Stimulated activated CD8-positive, alpha-beta memory T cell treated with anti-CD3 and anti-CD28 coated beads, Interleukin-12 subunit alpha, Interleukin-12 subunit beta, amount 100 ng/mL, for 24 hours (primary cell): ENCODE measurements at regions not wholly inside any gene's neighbourhood (a gene's known extent, or its start where the extent isn't known, plus 50 kb on each side); places are given as distances from the start of the nearest gene placed in this dataset.
A peak's percentile ranks its signal among the peaks of the same experiment; 100 is the strongest.
"Not testable (repeated sequence)": the region's sequence is repeated elsewhere in the genome, so short reads cannot be mapped to it uniquely, and the experiment has no call there.

Experiments
- DNase-seq: peaks from one replicate; pipeline ENCODE4 v3.0.0-alpha.2; 2020; ENCODE audit errors: extremely low read depth

DNA sequence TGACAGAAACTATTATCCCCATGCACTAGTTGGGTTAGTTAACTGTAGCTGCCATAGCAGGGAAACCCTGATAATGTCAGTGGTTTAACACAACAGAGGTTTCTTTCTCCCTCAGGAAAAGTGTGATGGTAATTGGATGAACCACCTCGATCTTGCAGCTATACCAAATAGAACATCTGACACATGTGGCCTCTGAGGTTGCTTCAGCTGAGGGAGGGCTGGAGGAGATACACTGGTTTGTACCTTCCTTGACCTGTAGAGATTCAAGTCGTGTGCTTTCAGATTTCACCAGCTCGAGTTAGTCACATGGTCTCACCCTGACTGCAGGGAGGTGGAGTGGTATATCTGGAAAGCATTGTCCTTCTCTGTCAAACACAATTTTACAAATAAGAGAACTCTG lies 147.2 kb upstream of the SFRP2 start:
- no peak for DNase-seq

DNA sequence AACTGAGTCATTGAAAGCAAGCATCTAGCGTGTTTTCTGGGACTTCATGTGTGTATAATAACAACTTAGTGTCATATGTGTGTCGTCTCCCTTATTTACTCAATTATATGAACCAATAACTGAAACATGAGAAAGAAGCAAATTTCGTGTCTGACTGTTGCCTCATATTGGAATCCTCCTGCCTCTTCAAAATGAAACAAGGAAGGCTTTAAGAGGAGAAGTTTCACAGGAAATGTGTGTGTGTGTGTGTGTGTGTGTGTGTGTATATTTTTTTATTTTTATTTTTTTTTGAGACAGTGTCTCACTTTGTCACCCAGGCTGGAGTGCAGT lies 145.8 kb upstream of the SFRP2 start:
- DNase-seq: no peak

DNA sequence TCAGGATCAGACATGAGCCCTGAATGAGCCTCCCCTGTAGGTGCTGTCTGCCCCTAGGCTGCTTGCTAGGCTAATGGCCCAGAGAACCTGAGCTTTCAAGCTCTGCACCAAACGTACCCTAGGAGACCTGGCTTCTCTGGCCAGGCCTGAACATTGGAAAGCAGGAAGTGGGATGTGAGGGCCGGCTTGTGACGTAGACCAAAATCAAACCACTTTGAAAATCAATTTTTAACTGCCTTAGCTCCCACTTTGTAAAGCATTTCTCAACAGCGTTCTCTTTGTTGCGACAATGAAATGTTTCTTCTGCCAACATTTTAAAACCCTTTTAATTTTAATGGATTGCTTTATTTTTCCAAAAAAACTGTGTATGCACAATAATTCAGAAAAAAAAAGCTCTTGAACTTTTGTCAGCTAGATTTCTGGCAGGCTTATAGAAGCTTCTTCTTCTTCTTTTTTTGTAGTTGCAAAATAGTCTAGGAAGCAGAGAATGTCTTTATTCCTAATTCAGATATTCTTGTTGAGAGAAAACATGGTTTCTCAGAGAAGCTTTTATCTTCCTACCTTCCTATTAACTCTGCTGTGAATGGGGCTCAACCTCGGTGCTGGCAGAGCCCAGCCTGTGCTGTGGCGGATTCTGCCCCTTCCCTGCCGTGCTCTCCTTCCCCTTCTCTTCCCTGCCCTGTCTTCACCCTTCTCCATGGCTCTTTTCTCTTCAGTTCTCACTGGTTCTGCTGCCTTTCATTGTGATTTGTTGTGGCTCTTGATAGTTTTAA lies 145.2 kb upstream of the SFRP2 start:
- DNase-seq: no peak

DNA sequence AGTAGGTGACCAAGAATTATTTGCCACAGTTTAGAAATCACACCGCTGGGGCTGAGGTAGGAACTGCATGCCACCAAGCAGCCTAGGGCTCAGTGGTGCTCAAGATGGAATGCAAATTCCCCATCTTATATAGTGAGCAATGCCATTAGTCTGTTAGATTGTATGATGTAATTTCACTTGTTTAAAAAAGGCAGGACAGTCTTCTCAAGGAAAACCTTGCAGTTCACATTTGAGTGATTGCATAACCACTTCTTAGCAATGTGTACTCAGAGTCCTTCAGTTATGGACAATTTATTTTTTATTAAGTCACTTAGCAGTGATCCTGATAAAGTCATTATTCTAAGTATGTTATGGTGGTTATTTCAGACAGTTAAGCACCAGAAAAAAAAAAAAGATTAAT lies 142.9 kb upstream of the SFRP2 start:
- no peak for DNase-seq

- no peak for DNase-seq
Measured at GRCh38 chr4:153929675-153930074, 140.8 kb upstream of the SFRP2 start.

DNA sequence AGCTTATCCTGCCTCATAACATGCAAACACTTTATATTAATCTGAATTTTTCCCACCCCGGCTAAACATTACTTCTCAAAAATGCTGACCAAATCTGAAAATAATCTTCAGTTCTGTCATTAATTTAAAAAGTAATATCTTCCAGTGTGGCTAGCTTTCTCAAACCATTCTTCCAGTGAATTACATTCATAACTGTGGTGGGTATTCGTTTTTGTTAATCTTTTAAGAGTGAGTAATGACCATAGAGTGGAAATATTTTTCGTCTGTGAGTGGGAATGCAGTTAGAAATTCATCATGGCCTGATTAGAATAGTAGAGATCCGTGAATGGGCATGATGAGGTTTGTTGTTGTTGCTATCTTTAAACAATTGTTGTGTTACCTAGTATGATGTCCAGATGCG lies 138.6 kb upstream of the SFRP2 start:
- no peak for DNase-seq

- DNase-seq: no peak
Measured at GRCh38 chr4:153922148-153922547, 133.3 kb upstream of the SFRP2 start.

- DNase-seq: no peak
Measured at GRCh38 chr4:153919667-153920066, 130.8 kb upstream of the SFRP2 start.

DNA sequence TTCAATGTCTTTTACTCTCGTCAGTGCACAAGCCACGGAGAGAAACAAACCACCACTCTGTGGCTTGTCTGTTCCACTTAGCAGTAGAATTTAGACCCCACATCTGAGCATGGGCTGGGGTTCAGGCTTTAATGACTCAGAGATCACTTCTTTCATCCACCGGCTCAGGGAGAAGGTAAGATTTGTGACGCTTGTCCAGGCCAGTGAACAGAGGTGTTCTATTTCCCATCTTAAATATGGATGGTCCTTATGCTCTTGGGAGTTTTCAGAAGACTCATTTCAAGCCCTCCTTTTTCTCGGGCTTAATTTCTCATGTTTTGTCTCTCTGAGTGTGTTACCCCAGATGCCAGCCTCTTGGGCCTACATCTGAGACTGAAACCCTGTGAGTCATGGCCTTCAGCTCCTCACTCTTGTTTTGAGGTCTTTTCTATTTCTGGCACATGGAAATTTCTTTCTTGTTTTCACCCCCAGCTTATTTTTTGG lies 127.4 kb upstream of the SFRP2 start:
- DNase-seq: peak; percentile 15

DNA sequence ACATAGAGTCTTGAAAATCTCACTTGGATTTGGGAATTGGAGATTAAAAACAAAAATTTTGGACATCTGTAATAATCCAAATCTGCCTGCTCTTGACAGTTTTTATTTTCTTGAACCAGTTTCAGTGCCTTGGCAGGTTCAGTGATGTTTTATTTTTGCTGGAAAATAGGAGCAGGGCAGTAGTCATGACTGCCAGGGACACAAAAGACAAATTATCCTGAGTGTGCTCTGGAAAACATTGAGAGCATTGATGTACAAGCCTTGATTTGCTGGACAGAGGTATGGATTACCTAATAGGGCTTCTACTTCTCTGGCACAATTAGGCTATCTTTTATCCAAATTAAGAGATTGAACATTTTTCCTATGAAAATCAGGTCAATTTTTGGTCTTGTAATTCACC lies 123.4 kb upstream of the SFRP2 start:
- no peak for DNase-seq

DNA sequence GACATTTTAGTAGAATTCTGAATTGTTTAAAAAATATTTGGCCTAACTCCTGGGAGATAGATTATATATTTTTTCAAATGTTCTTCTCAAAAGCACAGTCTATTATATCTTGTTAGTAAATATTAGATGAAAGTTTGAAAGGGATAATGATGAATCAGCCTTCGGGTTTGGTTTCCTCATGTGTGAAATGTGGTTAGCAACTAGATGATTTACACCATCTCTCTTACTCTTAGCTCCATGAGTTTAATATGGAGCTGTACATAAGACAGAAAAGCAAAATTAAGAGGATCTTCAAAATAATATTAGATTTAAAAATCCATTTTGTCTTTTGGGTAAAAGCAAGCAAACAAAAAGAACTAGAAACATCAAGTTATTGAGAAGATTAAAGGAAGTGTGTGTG lies 120.8 kb upstream of the SFRP2 start:
- DNase-seq: no peak

- DNase-seq: no peak
Measured at GRCh38 chr4:153906231-153906630, 117.3 kb upstream of the SFRP2 start.

GRCh38 chr4:153905231-153905630 lies 116.3 kb upstream of the SFRP2 start:
- DNase-seq: no peak

GRCh38 chr4:153904011-153904410 lies 115.1 kb upstream of the SFRP2 start:
- no peak for DNase-seq

DNA sequence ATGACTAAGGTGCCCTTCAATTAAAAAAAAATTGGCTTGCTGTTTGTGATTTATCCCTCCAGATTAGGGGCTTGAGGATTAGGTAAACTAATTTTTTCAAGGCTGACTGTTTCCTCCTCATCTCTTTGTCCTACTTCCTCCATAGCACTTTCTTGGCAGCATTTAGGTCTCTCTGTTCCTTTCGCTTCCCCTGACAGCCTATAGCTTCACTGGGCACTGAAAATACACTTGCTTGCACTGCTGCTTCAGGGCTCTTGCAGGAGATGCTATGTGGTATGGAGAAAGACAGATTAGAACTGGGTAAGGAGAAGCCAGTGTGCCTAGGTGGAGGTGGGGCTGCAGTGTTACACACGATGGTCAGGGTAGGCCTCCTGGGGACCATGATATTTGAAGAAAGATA lies 112.3 kb upstream of the SFRP2 start:
- DNase-seq: no peak

DNA sequence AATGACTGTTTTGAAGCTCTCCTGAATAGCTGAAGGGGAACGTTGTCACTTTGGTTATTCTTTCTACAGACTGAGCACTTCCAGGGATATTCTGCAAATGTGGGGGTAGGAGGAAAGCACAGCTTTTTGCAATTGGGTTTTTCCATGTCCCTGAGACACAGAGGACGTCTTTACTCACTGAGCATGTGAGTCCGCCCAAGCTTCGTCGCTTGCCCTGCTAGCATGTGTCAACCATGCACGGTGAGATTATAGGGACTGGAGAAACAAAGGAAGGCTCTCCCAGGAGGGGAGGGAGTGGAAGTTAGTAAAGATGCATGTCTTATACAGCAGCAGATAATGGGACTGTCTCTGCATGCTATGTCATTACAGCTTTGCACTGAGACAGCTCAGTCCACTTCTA lies 111.5 kb upstream of the SFRP2 start:
- no peak for DNase-seq

- DNase-seq: no peak
Measured at GRCh38 chr4:153890761-153891160, 101.9 kb upstream of the SFRP2 start.

GRCh38 chr4:153887217-153887616 lies 98.3 kb upstream of the SFRP2 start:
- no peak for DNase-seq

DNA sequence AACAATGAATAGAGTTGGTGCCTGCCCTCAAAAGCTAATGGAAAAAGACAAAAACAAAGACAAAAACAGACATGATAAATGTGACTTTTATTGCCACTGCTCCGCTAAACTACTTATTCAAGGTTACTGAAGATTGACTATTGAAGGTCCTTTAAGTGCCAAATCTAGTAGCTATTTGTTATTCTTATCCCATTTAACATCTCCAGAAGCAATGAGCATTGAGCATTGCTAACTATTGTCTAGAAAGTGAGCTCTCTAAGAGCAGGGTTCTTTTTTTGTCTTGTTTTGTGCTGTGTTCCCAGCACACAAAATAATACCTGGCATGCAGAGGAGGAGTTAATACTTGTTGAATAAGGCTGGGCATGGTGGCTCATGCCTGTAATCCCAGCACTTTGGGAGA lies 95.4 kb upstream of the SFRP2 start:
- no peak for DNase-seq

DNA sequence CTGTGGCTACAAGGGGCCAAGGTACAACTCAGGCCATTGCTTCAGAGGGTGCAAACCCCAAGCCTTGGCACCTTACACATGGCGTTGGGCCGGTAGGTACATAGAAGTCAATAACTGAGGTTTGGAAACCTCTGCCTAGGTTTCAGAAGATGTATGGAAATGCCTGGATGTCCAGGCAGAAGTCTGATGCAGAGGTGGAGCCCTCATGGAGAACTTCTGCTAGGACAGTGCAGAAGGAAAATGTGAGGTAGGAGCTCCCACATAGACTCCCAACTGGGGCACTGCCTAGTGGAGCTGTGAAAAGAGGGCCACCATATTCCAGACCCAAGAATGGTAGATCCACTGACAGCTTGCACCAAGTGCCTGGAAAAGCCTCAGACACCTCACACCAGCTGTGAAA lies 92.1 kb upstream of the SFRP2 start:
- no peak for DNase-seq

DNA sequence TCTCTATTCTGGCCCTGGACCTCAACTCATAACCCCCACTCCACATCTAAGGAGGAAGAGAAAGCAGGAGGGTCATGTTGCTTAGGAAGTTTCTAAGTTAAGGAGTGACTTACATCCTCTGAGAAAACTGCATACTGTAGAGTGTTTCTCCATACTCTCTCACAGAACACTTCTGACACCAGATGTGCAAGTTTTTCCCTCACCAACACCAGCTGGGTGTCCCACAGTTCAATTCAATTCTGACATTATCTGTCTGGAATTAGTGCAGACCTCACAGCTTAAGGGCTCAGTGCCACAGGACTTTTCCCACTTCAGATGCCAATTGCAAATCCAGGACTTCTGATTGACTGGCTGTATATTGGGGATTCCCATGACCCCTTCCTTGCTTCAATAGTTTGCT lies 89.0 kb upstream of the SFRP2 start:
- DNase-seq: no peak

GRCh38 chr4:153873741-153874140 lies 84.9 kb upstream of the SFRP2 start:
- no peak for DNase-seq

GRCh38 chr4:153866766-153867165 lies 77.9 kb upstream of the SFRP2 start:
- DNase-seq: not testable (repeated sequence)

DNA sequence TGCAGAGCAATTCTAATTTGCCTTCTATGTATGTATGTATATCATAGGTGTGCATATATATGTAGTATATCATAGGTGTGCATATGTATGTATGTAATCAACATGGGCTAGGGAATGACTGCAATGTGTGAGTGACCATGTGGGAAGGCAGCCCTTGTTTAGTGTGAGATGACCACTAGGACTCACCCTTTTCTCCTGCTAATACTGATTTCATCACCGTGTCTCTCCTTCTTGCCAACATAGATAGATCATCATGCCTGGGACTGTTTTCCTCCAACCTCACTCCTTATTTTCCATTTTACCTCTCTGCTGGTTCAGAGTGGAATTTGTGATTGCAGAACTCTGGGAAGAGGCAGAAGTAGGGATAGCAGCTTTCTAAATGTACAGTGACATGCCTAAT lies 63.6 kb upstream of the SFRP2 start:
- DNase-seq: no peak
